ENCODE measurements at regions not wholly inside any gene's neighbourhood (a gene's known extent, or its start where the extent isn't known, plus 50 kb on each side); places are given as distances from the start of the nearest gene placed in this dataset.

GRCh38 chr1:19006837-19007271, 50.4 kb upstream of the IFFO2 start:
- no peak overlapping the region for H3K27ac ChIP-seq
- H3K4me3 ChIP-seq = no peak overlapping the region
- no peak for DNase-seq (ENCODE audit: low spot score)
- no peak for TF ChIP-seq CTCF (IDR thresholded peaks at IDR 0.05)

Measured in coronary artery (tissue), 2 donors.